IPS-NIHi7 (cell line): ENCODE measurements at regions not wholly inside any gene's neighbourhood (a gene's known extent, or its start where the extent isn't known, plus 50 kb on each side); places are given as distances from the start of the nearest gene placed in this dataset.

Experiments used
- DNase-seq: peaks from one replicate; pipeline ENCODE4 v3.0.0; 2012; ENCODE audit warnings: mixed read lengths; ENCODE audit errors: extremely low spot score

DNA sequence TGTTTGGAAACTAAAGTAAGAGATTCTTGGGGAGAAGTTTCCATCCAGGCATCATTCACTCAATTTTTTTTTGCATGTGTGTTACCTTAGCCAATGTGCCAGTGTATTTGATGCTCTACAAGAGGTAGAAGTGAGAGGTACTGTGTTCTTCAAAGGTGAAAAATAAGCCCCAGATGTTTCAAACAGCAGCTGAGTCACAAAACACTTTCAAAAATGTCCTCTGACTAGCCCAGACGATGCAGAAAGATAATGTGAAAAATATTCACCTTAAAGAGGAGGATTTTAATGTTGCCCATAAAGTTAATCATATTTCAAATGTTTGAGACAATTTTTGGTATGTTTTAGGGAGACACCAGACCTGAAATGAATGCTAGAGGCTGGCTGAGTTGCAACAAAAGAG lies 107.7 kb upstream of the RASGRP1 start:
- DNase-seq: no peak

- DNase-seq: no peak
Observed at GRCh38 chr15:38672814-38673670, 108.4 kb upstream of the RASGRP1 start.

- DNase-seq: no peak
Observed at GRCh38 chr15:38674448-38674847, 109.8 kb upstream of the RASGRP1 start.

GRCh38 chr15:38678281-38678680 lies 113.7 kb upstream of the RASGRP1 start:
- DNase-seq: no peak

DNA sequence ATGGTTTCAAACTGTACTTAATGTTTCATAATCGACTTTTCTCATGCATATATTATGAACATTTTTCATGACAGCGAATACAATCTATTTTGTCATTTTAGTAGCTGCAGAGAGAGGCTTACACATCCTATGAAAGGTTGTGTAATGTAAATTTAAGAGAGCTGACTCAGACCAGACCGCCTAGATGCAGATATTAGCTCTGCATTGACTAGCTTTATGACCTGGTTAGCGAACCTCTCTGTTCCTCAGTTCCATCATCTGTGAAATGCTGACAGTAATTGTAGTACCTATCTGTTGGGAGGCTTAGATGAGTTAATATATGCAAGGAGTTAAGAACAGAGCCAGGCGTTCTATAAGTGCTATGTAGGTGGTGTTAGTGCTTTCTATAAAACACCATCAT lies 116.2 kb upstream of the RASGRP1 start:
- no peak for DNase-seq

DNA sequence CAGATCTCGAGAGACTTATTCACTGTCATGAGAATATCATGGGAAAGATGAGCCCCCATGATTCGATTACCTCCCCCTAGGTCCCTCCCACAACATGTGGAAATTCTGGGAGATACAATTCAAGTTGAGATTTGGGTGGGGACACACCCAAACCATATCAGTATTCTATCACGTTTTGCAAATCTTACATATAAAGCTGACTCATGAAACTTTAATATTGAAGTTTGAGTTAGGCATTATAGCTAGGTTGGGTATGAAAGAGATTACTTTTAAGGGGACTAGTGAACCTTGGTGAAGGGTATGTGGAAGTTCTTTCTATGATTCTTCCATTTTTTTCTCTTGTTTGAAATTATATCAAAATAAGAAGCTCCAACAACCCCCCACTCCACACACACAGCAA lies 117.7 kb upstream of the RASGRP1 start:
- no peak for DNase-seq

GRCh38 chr15:38682861-38683260 lies 118.2 kb upstream of the RASGRP1 start:
- no peak for DNase-seq

- DNase-seq: peak; percentile 56
Observed at GRCh38 chr15:38683382-38684242, 119.0 kb upstream of the RASGRP1 start.

DNA sequence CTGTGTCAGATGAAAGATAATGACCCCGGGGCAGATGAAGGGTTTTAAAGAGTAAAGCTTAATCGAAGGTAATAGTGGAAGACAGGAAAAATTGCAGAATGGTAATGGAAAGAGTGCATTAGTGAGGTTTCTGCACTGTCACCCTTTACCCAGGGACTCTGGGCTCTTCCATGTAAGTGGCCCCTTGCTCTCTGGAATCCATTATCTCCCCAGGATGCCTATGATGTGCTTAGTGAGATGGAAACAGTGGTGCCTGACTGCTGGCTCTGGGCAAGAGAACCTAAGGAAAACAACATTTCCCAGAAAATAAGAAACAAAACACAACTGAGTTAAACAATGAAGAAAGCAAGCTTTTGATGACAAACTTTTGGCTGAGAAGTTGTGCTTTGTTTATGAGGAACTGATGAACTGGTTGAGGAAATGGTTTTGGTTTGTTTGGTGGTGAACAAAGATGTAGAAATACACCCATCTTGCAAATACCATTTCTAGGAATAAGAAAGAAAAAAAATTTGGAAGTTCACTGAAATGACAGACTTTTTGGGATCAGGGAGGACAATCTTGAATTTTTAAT lies 119.9 kb upstream of the RASGRP1 start:
- DNase-seq: no peak

DNA sequence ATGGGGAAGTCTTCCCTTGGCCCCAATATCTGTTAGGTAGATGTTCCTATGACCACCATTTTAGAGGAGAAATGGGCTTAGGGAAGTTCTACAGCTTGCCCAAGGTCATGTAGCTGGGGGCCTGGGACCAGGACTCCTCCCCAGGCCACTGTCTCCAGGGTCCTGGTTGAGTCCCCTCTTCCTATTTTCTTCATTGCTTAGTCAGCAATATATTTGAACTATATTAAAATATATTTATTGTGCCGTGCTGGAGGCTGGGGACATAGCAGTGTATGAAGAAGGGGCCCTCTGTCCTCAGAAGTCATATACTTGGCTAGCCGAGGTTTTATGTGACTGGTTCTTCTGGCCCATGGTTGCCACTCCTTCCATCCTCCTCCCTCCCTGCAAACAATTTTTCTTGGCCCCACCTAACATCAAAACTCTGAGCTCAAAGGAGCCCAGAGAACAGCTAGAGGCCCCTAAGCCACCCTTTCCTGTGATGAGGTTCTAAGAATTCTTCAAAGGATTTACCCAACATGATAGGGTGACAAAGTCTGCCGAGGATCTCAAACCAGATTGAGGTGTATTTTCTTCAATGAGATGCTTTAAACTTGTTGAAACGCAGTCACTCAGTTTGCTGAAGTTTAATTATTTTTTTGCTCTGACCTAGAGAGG lies 121.2 kb upstream of the RASGRP1 start:
- no peak for DNase-seq

DNA sequence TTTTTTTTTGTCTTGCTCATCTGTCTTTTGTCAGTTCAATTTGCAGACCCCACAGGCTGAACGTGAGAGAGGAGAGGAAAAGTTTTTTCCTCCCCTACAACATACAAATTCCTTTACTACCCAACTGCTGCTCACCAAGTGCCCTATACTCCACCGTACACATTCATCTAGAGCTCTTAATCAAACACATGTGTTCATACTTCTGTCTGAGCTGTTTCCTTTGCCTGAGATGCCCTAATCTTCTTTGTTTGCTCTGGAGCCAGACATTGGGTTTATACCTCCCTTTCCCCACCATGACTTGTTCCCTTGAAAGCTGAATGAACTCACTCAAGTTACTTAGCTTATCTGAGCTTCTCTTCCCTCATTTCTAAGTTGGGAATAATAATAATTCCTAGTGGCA lies 122.7 kb upstream of the RASGRP1 start:
- no peak for DNase-seq

- no peak for DNase-seq
Observed at GRCh38 chr15:38687775-38688495, 123.3 kb upstream of the RASGRP1 start.

- no peak for DNase-seq
Observed at GRCh38 chr15:38688761-38689160, 124.1 kb upstream of the RASGRP1 start.

- no peak for DNase-seq
Observed at GRCh38 chr15:38689522-38689921, 124.9 kb upstream of the RASGRP1 start.

DNA sequence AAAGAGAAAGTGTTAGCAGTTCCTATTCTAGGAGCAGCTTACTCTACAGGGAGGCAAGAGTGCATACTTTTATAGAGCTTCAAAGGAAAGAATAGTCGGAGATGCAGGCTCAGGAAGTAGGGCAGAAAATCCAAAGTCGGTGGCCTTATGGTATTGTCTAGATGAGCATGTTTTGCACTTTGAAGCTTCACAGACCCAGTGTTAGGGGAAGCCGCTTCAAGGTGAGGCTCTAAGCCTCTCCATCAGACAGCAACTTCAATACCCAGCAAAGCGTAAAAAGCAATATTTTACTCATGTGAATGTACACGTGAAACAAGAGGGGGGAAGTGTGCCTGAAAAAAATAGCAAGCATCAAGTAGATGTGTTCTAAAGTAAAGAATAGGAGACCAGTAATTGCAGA lies 125.6 kb upstream of the RASGRP1 start:
- no peak for DNase-seq

DNA sequence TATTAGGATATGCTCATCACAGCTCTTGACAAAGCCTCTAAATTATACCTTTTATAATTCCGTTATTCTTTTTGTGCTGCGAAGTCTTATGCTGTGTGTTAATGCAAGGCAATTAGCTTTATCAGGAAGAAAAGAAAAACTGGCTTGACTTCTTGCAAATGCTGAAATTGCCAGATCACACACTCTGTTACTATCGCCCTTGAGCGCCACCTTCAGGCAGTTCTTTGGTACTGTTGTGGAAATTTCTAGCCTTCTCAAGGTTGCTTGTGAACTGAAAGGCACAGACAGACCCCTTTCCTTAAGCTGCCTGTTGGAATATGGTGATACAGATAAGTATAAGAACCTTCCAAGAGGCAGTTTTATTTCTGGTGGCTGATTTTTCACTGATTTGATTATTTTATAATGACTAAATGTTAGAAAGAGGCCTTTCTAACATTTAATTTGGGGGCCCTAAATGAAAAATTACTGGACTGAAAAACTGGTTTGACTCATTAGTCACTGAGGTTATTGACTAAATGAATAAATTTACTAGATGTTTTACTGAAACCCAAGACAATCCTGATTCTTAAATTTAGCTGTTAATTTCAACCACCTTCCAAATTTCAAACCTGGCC lies 126.2 kb upstream of the RASGRP1 start:
- DNase-seq: peak; percentile 69

- DNase-seq: no peak
Observed at GRCh38 chr15:38691377-38691776, 126.8 kb upstream of the RASGRP1 start.

GRCh38 chr15:38691965-38692788 lies 127.6 kb upstream of the RASGRP1 start:
- DNase-seq: no peak

- DNase-seq: no peak
Observed at GRCh38 chr15:38692789-38693062, 128.1 kb upstream of the RASGRP1 start.
